Fibroblast of the aortic adventitia (primary cell): ENCODE measurements at regions not wholly inside any gene's neighbourhood (a gene's known extent, or its start where the extent isn't known, plus 50 kb on each side); places are given as distances from the start of the nearest gene placed in this dataset.
A peak's percentile ranks its signal among the peaks of the same experiment; 100 is the strongest.
"Not testable (repeated sequence)": the region's sequence is repeated elsewhere in the genome, so short reads cannot be mapped to it uniquely, and the experiment has no call there.

Source experiments
- DNase-seq: peaks from one replicate; pipeline ENCODE4 v3.0.0-alpha.2; 2010; ENCODE audit warnings: low read depth
- H3K4me3 ChIP-seq: 2 replicates; pipeline ENCODE4 v1.5.1; 2011; ENCODE audit warnings: low read depth, mild to moderate bottlenecking, control low read depth, low read length, moderate library complexity
- TF ChIP-seq, protein P1 (sequence below): IDR thresholded peaks from 2 replicates; pipeline ENCODE4 v1.5.1; 2011; ENCODE audit warnings: mild to moderate bottlenecking, low read length, control low read depth, inconsistent platforms; ENCODE audit not compliant: insufficient read depth

- no peak overlapping the region for H3K4me3 ChIP-seq
- TF ChIP-seq, protein P1, sequence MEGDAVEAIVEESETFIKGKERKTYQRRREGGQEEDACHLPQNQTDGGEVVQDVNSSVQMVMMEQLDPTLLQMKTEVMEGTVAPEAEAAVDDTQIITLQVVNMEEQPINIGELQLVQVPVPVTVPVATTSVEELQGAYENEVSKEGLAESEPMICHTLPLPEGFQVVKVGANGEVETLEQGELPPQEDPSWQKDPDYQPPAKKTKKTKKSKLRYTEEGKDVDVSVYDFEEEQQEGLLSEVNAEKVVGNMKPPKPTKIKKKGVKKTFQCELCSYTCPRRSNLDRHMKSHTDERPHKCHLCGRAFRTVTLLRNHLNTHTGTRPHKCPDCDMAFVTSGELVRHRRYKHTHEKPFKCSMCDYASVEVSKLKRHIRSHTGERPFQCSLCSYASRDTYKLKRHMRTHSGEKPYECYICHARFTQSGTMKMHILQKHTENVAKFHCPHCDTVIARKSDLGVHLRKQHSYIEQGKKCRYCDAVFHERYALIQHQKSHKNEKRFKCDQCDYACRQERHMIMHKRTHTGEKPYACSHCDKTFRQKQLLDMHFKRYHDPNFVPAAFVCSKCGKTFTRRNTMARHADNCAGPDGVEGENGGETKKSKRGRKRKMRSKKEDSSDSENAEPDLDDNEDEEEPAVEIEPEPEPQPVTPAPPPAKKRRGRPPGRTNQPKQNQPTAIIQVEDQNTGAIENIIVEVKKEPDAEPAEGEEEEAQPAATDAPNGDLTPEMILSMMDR = no peak
- DNase-seq = peak; percentile 97
Observed at GRCh38 chr10:123270221-123270620, 116.0 kb downstream of the BUB3 start.

- DNase-seq = no peak
- H3K4me3 ChIP-seq = no peak overlapping the region
- TF ChIP-seq, protein P1 = no peak
Observed at GRCh38 chr10:123270806-123271205, 116.6 kb downstream of the BUB3 start.

DNA sequence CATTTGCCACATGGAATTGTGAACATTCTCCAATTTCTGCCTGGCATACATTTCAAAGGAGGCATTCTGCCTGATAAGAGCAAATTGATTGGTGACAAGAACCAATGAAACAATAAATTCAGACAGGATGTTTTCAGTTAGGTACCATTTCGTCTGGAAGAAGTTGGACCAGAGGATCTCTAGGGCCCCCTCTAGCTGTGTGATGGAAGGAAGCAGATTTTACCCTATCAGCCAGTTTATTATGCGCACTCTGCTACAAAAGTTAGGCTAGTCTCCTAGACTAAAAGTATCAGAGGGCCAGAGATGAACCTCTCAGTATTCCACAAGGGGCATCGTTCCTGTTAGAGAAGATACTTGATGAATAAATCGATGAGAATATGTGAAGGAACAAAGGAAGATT is 118.0 kb downstream of the BUB3 start:
- no peak for DNase-seq

DNA sequence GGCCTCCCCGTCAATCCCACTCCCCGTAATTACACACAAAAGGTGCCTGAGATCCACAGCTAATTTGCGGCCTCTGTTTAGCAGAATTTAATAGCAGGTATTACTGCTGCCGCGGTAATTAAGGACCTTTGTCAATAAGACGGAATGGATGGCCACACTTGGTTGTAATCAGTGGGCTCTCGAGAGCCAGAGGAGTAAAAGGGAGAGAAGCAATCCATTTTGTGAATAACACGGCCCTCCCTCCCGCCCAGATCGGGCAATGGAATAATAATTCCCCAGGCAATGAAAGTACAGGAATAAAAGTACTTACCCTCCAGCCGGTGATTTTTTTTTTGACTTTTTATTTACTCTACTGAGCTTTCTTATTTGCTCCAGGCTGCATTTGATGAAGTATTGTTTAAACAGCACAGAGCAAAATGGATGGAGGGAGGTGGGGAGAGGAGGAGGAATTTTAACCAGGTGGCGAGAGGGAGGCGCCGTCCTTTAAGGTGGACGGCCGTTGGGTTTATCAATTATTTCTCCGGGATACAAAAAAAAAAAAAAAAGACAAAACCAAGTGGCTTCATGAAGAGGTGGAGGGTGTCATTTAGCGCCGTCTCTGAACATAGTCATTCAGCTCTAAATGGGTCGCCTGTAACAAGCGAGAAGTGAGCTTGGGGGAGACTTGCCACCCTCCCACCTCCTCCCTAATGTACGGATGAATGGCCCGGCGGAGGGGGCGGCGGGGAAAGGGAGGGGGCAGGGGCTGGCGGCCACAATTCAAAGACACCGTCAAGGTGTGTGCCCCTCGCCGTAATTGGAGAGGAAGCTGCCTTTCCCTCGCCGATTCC is 120.3 kb downstream of the BUB3 start:
- DNase-seq = no peak
- H3K4me3 ChIP-seq = no peak overlapping the region
- TF ChIP-seq, protein P1 = no peak

More for the DNA sequence above, 118.0 kb downstream of the BUB3 start:
- TF ChIP-seq, protein P1 = peak; percentile 30
- H3K4me3 ChIP-seq = no peak overlapping the region

GRCh38 chr10:123275136-123275564 is 120.9 kb downstream of the BUB3 start:
- no peak for DNase-seq
- H3K4me3 ChIP-seq = no peak overlapping the region
- TF ChIP-seq, protein P1 = no peak

GRCh38 chr10:123278445-123278844 is 124.2 kb downstream of the BUB3 start:
- no peak overlapping the region for H3K4me3 ChIP-seq
- TF ChIP-seq, protein P1 = no peak
- DNase-seq = no peak

- DNase-seq, H3K4me3 ChIP-seq: not testable (repeated sequence)
Observed at GRCh38 chr10:123283371-123283770, 129.2 kb downstream of the BUB3 start.
